ENCODE measurements at regions not wholly inside any gene's neighbourhood (a gene's known extent, or its start where the extent isn't known, plus 50 kb on each side); places are given as distances from the start of the nearest gene placed in this dataset.
"Not testable (repeated sequence)": the region's sequence is repeated elsewhere in the genome, so short reads cannot be mapped to it uniquely, and the experiment has no call there.

DNA sequence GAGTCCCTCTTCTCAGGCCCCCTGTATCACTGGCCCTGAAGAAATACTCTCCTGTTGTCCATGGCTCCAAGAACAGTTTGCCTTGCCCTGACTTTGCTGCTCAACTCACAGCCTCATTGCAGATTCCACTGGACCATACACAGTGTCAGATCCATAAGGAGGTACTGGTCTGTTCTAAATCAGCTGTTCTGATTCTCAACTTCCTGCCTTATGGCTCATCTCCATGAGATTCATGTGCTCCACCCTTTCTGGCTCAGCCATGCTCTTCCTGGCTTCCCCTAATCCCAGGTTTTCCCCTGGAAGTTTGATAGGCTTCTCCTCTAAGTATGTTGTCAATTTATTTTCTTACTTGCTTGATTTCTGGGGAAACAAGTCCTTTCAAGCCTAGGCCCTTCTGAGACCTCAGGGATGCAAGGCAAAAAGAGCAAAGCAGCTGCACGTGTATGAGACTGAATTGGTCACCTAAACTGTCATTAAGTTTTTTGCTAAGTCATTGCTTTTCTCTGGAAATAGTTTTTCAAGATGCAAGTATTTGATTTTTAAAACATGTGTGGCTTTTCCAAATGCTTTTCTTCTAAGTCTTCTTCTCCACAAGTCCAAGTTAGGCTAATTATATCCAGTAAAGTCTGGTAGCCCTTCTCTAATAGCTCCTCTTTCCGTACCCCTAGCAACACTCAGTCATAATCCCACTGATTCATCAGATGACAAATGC lies 1288.5 kb downstream of the RPIA start:
- not testable (repeated sequence) for DNase-seq

- DNase-seq = not testable (repeated sequence)
Measured at GRCh38 chr2:89982246-89982645, 1290.8 kb downstream of the RPIA start.

DNA sequence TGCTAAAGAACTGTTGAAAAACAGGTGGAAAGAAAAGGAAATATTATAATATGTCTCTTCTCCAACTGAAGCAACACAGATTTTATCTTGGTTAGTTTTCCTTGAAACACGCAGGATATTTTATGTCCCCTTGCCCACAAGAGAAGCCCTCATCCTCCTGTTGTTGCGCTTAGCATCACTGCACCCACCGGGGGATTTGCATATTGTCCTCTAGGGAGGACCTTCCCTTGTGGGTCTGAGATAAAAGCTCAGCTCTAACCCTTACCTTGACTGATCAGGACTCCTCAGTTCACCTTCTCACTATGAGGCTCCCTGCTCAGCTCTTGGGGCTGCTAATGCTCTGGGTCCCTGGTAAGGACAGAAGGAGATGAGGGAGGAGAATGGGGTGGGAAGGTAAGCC lies 1294.2 kb downstream of the RPIA start:
- DNase-seq = not testable (repeated sequence)

GRCh38 chr2:89986532-89986931 lies 1295.1 kb downstream of the RPIA start:
- not testable (repeated sequence) for DNase-seq

DNA sequence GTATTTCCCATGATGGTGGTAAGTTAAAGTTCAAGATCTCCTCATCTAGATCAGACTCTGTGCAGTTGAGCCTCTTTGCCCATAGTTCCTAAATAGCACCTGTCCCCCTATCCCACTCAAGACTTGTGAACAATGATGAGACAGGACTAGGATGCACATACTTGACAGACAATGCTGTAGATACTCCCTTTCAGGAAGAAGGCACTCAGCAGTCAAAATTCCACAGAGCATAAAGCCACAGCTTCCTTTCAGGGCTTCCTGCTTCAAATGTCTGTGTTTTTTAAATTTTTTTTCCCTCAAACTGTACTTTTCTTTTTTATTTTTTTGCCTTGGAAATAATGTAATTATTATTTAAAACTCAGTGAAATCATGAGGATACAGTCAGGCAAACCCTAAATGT lies 1305.3 kb downstream of the RPIA start:
- not testable (repeated sequence) for DNase-seq

GRCh38 chr2:90004553-90004952 lies 1313.1 kb downstream of the RPIA start:
- DNase-seq = not testable (repeated sequence)

GRCh38 chr2:90010442-90011100 lies 1319.1 kb downstream of the RPIA start:
- not testable (repeated sequence) for DNase-seq

DNA sequence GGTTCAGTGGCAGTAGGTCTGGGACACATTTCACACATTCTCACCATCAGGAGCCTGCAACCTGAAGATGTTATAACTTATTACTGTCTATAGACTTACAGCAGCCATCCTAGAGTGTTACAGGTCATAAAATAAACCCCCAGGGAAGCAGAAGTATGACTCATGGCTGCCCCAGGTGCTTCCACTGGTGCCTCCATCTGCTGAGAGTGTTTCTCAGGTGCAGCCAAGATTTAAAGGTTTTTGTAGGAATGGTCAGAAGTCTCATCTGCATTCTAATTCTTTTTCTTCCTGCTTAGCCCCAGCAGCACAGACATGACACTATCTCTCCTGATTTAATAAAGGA lies 1319.6 kb downstream of the RPIA start:
- not testable (repeated sequence) for DNase-seq

DNA sequence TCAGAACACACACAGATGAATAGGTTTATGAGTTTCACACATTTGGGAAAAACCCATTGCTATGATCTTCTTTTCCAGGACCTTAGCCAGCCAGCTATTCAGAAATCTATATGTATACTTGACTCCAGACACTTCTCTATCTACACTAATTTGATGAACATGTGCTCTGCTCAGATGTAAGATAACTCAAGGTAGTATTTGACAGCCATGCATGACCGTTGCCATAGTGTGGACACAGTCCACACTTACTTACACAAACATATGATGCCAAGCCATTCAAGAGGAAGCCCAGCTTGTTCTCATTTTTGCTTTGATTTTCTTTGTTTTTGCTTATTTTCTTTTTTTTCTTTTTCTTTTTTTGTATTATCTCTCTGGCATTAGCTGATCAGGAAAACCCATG lies 1328.4 kb downstream of the RPIA start:
- not testable (repeated sequence) for DNase-seq

GRCh38 chr2:90021234-90021633 lies 1329.8 kb downstream of the RPIA start:
- DNase-seq = not testable (repeated sequence)

GRCh38 chr2:90027231-90027643 lies 1335.8 kb downstream of the RPIA start:
- not testable (repeated sequence) for DNase-seq

DNA sequence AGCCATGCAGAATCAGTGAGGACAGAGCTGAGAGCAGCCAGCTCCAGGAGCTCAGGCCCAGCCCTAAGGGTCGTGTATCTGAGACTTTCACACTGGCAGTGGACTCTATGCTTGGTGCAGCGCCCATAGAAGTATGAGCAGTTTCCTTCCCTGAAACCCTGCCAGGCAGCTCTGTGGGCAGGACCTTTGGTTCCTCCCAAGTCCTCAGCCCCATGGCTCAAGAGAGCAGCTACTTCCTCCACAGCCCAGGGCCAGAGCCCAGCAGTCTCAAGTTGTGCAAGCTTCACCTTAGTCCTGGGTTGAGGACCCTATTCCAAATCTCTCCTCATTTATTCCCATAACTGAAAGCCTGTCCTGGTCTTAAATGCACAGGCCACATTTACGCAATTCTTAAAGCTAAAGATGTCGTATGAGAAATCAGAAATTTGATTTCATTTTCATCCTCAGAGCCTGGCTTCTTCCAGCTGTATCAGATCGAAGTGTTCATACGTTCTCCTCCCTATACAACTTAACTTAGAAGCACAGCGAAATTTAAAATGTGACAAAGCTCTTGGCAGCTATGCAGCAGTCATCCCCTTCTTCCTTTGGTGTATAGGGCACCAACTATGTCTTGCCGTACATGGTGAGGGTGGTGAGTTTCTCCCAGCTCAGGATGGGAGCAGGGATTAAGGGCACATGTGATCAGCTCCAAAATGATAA lies 1337.1 kb downstream of the RPIA start:
- DNase-seq = not testable (repeated sequence)

- not testable (repeated sequence) for DNase-seq
Measured at GRCh38 chr2:90029080-90029428, 1337.6 kb downstream of the RPIA start.

DNA sequence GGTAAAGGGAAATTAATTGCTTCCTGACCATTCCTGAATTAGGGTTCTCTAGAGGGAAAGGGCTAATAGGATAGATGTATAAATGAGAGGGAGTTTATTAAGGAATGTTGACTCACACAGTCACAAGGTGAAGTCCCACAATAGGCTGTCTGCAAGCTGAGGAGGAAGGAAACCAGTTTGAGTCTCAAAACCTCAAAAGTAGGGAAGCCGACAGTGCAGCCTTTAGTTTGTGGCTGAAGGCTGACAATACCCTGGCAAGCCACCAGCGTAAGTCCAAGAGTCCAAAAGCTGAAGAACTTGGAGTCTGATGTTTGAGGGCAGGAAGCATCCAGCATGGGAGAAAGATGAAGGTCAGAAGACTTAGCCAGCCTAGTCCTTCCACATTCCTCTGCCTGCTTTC lies 1340.8 kb downstream of the RPIA start:
- not testable (repeated sequence) for DNase-seq

DNA sequence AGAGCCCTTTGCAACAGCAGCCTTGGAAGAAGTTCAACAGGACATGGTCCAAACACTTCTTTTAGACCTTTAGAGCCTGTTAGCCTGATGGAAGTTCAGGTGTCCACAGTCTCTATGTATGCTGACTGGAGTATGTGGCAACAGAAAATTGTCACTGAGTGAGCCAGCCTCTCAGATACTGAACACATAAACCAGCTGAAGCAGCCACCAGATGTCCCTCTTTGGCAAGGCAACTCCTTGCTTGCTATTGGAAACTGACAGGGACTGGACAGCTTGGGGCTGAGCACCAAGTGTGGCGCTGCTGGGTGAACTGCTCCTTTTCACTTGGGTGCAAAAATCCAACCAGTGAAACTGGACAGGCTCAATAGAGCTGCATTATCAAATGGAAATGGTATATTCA lies 1344.9 kb downstream of the RPIA start:
- DNase-seq = not testable (repeated sequence)

- DNase-seq = not testable (repeated sequence)
Measured at GRCh38 chr2:90039093-90039492, 1347.6 kb downstream of the RPIA start.

DNA sequence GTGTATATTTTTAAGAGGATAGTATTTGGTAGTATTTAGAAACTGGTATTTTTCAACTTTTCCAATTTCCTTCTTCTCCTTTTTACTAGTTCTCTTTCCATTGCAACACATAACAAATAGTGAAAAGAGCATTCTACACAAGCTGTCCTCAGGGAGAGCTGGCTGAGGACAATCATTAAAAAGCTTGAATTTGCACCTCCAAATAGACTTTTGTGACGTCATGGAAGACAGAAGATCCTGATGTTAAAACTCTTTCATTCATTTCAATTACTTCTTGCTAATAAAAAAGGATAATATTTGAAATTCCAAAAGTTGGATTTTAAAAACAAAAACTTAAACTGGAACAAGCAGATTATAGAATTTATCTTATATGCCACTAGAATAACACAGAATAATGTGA lies 1356.3 kb downstream of the RPIA start:
- DNase-seq = not testable (repeated sequence)

DNA sequence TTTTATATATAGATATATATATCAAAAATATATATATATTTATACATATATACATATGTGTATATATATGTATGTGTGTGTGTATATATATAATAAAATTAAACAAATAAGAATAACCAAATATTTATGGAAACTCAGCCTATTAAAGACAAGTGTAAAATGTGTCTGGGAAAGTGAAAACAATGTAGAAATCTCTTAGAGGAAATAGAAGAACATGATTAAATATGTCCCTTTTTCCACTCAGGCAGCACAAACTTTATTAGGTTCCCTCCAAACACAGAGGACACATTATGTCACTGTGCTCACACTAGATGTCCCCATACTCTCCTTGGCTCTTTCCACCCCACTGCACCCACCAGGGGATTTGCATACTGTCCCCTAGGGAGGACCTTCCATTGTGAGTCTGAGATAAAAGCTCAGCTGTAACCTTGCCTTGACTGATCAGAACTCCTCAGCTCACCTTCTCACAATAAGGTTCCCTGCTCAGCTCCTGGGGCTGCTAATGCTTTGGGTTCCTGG lies 1360.7 kb downstream of the RPIA start:
- DNase-seq = not testable (repeated sequence)

DNA sequence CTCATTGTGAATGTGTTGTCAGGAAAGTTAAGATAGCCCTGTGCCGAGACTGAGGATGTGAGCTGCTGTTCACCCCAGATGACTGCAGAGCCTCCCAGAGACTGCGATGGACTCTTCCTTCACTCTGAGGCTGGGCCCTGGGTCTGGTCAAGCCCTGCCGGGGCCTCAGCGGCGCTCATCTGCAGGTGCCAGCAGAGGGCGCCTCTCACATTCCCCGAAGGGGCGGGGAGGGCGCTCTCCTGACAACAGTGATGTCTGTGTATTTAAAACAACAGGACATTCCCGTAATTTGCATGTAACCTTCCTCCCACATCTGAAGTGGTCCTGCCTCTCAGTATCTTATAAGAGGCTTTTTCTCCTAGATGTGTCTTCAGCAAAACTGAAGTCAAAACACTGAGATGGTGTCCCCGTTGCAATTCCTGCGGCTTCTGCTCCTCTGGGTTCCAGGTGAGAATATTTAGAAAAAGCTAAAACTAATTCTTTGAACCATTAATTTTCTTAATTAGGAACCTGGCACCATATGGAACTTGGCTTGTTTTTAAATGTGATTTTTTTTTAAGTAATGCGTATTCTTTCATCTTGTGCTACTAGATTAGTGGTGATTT lies 1377.9 kb downstream of the RPIA start:
- peak in 1 of 2 donors; percentile 2 for DNase-seq

GRCh38 chr2:90076311-90076710 lies 1384.8 kb downstream of the RPIA start:
- no peak for DNase-seq

GRCh38 chr2:90077948-90078347 lies 1386.5 kb downstream of the RPIA start:
- DNase-seq = no peak

DNA sequence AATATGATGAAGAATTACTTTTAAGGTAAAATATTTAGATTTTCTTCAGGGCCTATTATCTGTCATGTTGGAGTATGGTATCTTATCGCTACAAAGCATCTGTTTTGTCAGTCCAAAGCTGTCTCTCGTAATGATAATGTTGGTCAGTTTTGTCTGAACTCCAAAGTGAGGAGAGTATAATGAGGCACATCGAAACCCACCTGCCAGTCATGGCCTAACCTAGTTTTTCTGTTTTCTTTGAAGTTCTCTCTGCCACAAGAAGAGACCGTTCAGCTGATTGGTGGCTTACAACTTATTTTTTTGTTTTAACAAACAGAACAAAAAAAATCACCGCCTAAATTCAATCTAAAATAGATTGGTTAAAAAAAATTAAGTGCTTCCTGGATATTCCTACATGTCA lies 1387.9 kb downstream of the RPIA start:
- DNase-seq = no peak

DNA sequence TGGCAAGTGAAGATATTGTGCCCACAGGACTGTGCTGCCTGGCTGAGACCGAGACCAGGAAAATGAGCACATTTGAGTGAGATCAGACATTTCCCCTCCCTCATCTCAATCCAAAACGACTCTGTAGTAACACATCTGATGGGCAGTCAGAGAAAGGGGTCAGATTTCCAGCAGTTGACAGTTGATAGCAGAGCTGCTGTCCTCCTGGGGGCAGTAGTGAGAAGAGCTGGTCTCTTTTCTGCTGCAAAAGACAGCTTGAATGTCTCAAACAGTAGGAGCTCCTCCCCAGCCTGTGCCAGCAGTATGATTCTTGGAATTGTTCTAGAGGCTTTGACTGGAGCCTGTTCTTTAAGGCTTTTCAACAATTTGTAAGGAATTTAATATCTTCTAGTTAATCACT lies 1396.3 kb downstream of the RPIA start:
- not testable (repeated sequence) for DNase-seq
